ENCODE measurements at regions not wholly inside any gene's neighbourhood (a gene's known extent, or its start where the extent isn't known, plus 50 kb on each side); places are given as distances from the start of the nearest gene placed in this dataset.

GRCh38 chr4:17027495-17027894, 129.1 kb upstream of the LDB2 start:
- TF ChIP-seq POLR2A (IDR thresholded peaks at IDR 0.05; ENCODE audit: low read length) (no peak), GATA1 (IDR thresholded peaks at IDR 0.05; ENCODE audit: low read depth, low read length) (no peak)

Measured in erythroblast (primary cell).